ENCODE measurements at regions not wholly inside any gene's neighbourhood (a gene's known extent, or its start where the extent isn't known, plus 50 kb on each side); places are given as distances from the start of the nearest gene placed in this dataset.

DNA sequence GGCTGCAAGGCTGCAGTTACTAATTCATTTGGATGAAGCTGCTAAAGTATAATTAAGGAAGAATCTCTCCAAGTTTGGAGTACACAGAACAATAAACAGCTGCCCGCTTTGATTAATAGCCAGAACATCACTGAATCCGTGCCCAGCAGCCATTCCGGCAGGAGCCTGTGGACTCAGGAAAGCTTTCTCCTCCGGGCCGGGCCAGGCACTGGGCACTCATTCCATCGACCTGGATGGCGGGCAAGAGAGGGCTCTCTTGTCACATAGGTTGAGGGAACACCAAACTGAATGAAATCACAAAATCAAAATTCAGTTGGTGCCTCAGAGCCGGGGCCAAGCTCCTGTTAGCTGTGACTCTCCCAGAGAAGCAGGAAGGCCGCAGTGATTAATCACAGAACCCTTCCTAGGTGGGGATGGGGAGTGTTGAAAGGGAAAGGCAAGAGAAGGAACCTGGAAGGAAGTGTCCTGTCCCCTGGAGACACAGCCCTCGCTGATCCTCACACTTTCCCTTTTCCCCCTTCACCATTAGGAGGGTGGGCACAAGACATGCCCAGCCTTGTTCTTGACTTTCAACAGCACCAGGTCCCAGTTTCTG is 306.7 kb downstream of the NPHP4 start:
- Mint-ChIP-seq H3K36me3 (no peaks in the 10 kb centered on the region), H3K27me3 (ENCODE audit: low read depth in 3 of 3) (peaks cover 2 to 9% (median 7%) of the 10 kb centered on the region in 3 donors), H3K4me1 (no peaks in the 10 kb centered on the region), H3K9me3 (peaks cover 0 to 6% (median 0%) of the 10 kb centered on the region in 7 donors), H3K4me3 (no peak overlapping the region), H3K27ac (no peak overlapping the region)
- Histone ChIP-seq H4K20me1 (ENCODE audit: insufficient read depth, low read length) (no peaks in the 10 kb centered on the region), H3K36me3 (replicated peaks in 1 of 2; ENCODE audit: control insufficient read depth in 1 of 2, insufficient read depth in 2 of 2, low read length in 2 of 2) (no peaks in the 10 kb centered on the region), H3K27me3 (ENCODE audit: control insufficient read depth in 2 of 2, insufficient read depth in 2 of 2, low read length in 2 of 2) (no peaks in the 10 kb centered on the region), H3K27ac (ENCODE audit: low read depth in 1 of 2, low read length in 2 of 2) (no peak overlapping the region), H3K9ac (ENCODE audit: insufficient read depth, low read length, poor library complexity, severe bottlenecking) (no peak overlapping the region), H3K79me2 (ENCODE audit: insufficient read depth, low read length) (no peaks in the 10 kb centered on the region), H3K4me2 (replicated peaks; ENCODE audit: extremely low read depth, low read length, poor library complexity, severe bottlenecking) (no peak overlapping the region), H3K9me3 (replicated peaks in 1 of 2; ENCODE audit: control insufficient read depth in 1 of 2, insufficient read depth in 1 of 2, low read length in 2 of 2) (no peaks in the 10 kb centered on the region), H2AFZ (ENCODE audit: insufficient read depth, low read depth, low read length, poor library complexity, severe bottlenecking) (no peak overlapping the region), H3K4me3 (replicated peaks in 1 of 3; ENCODE audit: low read depth in 2 of 3, low read length in 3 of 3) (no peak overlapping the region), H3K4me1 (ENCODE audit: control insufficient read depth in 1 of 2, insufficient read depth in 2 of 2, low read length in 2 of 2) (no peaks in the 10 kb centered on the region)
- intact Hi-C loops (cut with micrococcal nuclease), result no loop called here
- no peak for TF ChIP-seq CTCF (IDR thresholded peaks at IDR 0.05)
- WGBS (ENCODE audit: insufficient coverage), result 91% methylated on average over 7 of the region's 10 CpGs
- no peak for DNase-seq

DNA sequence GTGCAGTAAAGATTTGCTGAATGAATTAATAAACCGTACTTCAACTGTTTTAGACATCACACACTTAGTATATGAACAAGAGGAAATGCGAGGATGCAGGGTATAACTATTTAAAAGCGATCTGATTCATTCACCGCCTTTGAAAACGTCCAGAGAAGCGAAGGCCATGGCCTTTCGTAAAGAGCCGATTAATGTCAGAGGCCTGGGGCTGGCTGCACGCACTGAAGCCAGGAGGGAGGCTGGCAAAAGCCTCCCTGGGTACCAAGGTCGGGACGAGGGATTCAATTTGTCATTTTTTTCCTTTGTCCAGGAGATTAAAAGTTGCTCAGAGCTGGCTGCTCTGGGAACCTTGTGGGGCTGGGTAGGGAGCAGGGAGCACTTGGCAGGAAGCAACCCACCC is 307.4 kb downstream of the NPHP4 start:
- Histone ChIP-seq H2AFZ (ENCODE audit: insufficient read depth, low read depth, low read length, poor library complexity, severe bottlenecking) (no peak overlapping the region), H3K27ac (ENCODE audit: low read depth in 1 of 2, low read length in 2 of 2) (no peak overlapping the region), H3K27me3 (ENCODE audit: control insufficient read depth in 2 of 2, insufficient read depth in 2 of 2, low read length in 2 of 2) (no peaks in the 10 kb centered on the region), H3K9me3 (replicated peaks in 1 of 2; ENCODE audit: control insufficient read depth in 1 of 2, insufficient read depth in 1 of 2, low read length in 2 of 2) (no peaks in the 10 kb centered on the region), H3K4me3 (replicated peaks in 1 of 3; ENCODE audit: low read depth in 2 of 3, low read length in 3 of 3) (no peak overlapping the region), H4K20me1 (ENCODE audit: insufficient read depth, low read length) (no peaks in the 10 kb centered on the region), H3K9ac (ENCODE audit: insufficient read depth, low read length, poor library complexity, severe bottlenecking) (no peak overlapping the region), H3K4me2 (replicated peaks; ENCODE audit: extremely low read depth, low read length, poor library complexity, severe bottlenecking) (no peak overlapping the region), H3K4me1 (ENCODE audit: control insufficient read depth in 1 of 2, insufficient read depth in 2 of 2, low read length in 2 of 2) (no peaks in the 10 kb centered on the region), H3K36me3 (replicated peaks in 1 of 2; ENCODE audit: control insufficient read depth in 1 of 2, insufficient read depth in 2 of 2, low read length in 2 of 2) (no peaks in the 10 kb centered on the region), H3K79me2 (ENCODE audit: insufficient read depth, low read length) (no peaks in the 10 kb centered on the region)
- Mint-ChIP-seq H3K36me3 (no peaks in the 10 kb centered on the region), H3K4me3 (no peak overlapping the region), H3K27me3 (ENCODE audit: low read depth in 3 of 3) (peaks cover 0 to 7% (median 7%) of the 10 kb centered on the region in 3 donors), H3K9me3 (peaks cover 0 to 6% (median 0%) of the 10 kb centered on the region in 7 donors), H3K4me1 (no peaks in the 10 kb centered on the region), H3K27ac (no peak overlapping the region)
- TF ChIP-seq CTCF (IDR thresholded peaks at IDR 0.05), result no peak
- no peak for DNase-seq
- intact Hi-C loops (cut with micrococcal nuclease), result no loop called here
- 89% methylated on average over 11 of the region's 11 CpGs for WGBS (ENCODE audit: insufficient coverage)
